SH-SY5Y (cell line): ENCODE measurements at regions not wholly inside any gene's neighbourhood (a gene's known extent, or its start where the extent isn't known, plus 50 kb on each side); places are given as distances from the start of the nearest gene placed in this dataset.

Experiments
- GATA2 ChIP-seq: IDR thresholded peaks from 2 replicates; pipeline ENCODE4 v1.6.1; 2011; ENCODE audit warnings: mild to moderate bottlenecking, low read depth, low read length
- GATA3 ChIP-seq: IDR thresholded peaks from 2 replicates; pipeline ENCODE4 v1.6.1; 2011; ENCODE audit warnings: low read depth, mild to moderate bottlenecking, low read length, moderate library complexity

GRCh38 chr20:39117491-39117890 is 155.3 kb downstream of the DHX35 start:
- TF ChIP-seq GATA3 (no peak), GATA2 (no peak)
